ENCODE measurements at regions not wholly inside any gene's neighbourhood (a gene's known extent, or its start where the extent isn't known, plus 50 kb on each side); places are given as distances from the start of the nearest gene placed in this dataset.

DNA sequence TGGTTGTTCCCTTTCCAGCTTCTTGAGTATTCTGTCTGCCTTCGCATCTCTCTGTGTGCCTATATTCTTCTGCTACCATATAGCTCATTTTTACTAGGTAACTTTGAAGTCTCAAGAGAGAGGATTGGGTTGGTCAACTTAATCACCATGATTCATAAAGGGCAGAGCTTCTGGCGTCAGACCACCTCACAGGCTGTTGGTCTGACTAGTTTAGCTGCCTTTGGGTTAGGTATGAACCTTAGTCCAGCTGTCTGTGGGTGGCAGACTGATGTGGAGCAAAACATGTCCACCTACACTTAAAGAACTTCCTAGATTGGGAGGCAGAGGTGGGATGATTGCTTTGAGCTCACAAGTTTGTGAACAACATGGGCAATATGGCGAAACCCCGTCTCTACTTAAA, 192.2 kb upstream of the SGK1 start:
- TF ChIP-seq, protein P1, sequence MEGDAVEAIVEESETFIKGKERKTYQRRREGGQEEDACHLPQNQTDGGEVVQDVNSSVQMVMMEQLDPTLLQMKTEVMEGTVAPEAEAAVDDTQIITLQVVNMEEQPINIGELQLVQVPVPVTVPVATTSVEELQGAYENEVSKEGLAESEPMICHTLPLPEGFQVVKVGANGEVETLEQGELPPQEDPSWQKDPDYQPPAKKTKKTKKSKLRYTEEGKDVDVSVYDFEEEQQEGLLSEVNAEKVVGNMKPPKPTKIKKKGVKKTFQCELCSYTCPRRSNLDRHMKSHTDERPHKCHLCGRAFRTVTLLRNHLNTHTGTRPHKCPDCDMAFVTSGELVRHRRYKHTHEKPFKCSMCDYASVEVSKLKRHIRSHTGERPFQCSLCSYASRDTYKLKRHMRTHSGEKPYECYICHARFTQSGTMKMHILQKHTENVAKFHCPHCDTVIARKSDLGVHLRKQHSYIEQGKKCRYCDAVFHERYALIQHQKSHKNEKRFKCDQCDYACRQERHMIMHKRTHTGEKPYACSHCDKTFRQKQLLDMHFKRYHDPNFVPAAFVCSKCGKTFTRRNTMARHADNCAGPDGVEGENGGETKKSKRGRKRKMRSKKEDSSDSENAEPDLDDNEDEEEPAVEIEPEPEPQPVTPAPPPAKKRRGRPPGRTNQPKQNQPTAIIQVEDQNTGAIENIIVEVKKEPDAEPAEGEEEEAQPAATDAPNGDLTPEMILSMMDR (IDR thresholded peaks at IDR 0.05) = no peak
- no peak for TF ChIP-seq POLR2A (IDR thresholded peaks at IDR 0.05)
